Stromal cell of bone marrow (primary cell): ENCODE measurements at regions not wholly inside any gene's neighbourhood (a gene's known extent, or its start where the extent isn't known, plus 50 kb on each side); places are given as distances from the start of the nearest gene placed in this dataset.
"Not testable (repeated sequence)": the region's sequence is repeated elsewhere in the genome, so short reads cannot be mapped to it uniquely, and the experiment has no call there.

Experiments
- DNase-seq: peaks from one replicate; pipeline ENCODE4 v3.0.0-alpha.2; 2012; ENCODE audit warnings: low read depth

DNA sequence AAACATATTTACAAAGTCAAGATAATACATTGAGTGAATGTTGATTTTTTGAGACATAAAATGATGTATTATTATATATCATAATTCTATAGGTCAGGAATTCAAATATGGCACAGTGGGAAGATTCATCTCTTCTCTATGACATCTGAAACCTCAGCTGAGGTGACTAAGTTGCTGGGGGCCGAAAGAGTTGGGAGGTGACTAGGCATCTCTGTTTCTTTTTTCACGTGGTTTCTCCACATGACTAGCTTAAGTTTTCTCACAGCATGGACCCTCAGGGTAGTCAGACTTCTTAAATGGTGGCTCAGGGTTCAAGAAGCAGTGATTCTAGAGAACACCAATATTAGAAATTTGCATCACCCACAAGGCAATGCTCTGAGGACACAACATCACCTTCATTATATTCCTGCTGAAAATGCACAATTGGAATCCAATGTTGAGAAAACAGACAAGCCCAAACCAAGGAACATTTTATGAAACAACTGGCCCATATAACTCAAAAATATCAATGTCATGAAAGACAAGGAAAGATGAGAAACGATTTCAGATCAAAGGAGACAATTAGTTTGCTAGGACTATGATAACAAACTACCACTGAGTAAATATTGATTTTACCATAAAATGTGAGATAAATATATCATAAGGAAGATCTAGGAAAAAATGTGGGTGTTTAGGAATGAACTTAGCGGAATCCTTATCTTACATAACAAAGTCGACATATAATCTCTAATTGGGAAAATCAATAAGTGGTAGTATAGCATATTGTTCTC lies 273.3 kb upstream of the IRAK1BP1 start:
- DNase-seq, result no peak

DNA sequence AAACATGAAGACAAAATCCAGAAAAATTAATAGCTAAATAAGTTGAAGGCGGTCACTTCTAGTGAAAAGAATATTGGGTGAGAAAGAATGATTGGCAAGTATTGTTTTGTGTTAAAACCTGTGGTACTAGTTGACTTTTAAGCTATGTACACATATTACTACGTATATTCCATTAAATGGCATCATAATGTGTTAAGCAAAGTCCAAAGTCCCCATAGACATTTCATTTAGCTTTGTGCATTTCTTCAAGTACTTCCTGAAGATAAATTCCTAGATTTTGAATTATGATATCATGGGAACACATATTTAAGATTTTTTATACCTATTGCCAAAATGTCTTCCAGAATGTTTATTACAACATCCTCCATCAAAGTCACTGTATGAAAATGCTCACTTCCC lies 272.7 kb upstream of the IRAK1BP1 start:
- no peak for DNase-seq

- DNase-seq, result no peak
These were observed 269.4 kb upstream of the IRAK1BP1 start for GRCh38 chr6:78597966-78598365.

GRCh38 chr6:78598966-78599365 lies 268.4 kb upstream of the IRAK1BP1 start:
- peak; percentile 47 for DNase-seq

DNA sequence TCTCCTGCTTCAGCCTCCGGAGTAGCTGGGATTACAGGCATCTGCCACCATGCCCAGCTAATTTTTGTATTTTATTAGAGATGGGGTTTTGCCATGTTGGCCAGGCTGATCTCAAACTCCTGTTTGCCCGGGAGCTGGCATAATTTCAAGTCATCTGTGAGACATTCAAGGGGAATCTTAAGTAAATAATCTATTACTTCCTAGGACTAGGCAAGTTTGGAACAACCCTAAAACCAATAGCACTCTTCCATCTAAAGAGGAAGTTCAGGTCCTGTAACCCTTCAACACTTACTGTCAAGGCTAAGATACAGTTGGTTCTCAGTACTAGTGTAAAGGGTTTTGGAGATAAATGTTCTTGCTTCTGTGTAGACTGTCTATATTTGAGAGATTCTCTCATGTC lies 267.8 kb upstream of the IRAK1BP1 start:
- DNase-seq, result no peak

- DNase-seq, result peak; percentile 76
These were observed 261.4 kb upstream of the IRAK1BP1 start for GRCh38 chr6:78605909-78606446.

DNA sequence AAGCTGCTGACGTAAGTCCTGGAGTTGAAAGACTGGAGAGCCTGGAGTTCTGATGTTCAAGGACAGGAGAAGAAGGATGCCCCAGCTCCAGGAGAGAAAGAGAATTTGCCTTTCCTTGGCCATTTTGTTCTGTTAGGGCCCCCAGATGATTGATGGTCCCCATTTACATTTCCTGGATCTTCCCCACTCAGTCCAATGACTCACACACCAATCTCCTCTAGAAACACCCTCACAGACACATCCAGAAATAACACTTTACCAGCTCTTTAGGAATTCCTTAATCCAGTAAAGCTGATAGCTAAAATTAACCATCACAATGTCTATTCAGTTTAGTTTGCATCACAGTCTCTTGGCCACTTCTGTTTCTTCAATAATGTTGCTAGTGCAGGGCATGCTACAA lies 260.2 kb upstream of the IRAK1BP1 start:
- no peak for DNase-seq

GRCh38 chr6:78611102-78611620 lies 256.2 kb upstream of the IRAK1BP1 start:
- DNase-seq, result no peak

- DNase-seq, result no peak
These were observed 255.4 kb upstream of the IRAK1BP1 start for GRCh38 chr6:78611886-78612480.

DNA sequence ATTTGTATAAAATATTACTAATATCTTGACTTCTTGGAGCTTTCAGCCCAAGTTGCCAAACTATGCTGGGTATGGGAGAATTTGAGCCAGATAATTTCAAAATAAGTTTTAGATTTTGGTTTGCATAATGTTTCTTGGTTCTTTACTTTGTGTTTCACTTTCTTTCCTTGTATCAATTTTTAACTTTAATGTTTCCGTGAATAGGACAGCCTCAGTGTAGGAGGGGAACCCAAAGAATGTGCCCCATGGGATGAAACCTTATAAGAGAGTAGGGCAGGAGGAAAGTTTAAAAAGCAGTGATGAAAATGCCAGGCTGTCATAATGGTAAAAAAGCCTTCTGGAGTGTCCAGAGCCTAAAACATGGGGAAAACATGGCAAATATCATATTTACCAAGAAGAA lies 252.4 kb upstream of the IRAK1BP1 start:
- no peak for DNase-seq

DNA sequence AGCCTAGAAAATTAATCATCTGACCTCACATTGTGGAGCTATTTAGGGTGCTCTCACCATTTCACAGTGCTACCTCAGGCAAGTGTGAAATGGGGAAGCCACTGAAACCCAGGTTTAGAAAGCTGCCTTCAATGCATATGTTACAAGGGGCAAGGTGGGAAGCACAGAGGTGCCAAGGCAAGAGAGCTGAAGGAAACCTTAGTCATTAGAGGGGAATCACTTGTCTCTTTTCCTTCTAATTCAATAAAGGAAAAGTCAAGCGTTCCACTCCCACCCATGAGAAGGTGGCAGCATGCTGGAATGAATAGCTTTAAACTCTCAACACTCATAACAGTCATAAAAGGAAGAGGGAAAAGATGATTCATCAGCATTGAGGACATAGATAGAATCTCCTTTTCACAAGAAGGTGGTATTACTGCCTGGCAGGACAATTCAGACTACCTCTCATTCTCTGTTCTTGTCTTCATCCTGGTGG lies 251.9 kb upstream of the IRAK1BP1 start:
- DNase-seq, result no peak

DNA sequence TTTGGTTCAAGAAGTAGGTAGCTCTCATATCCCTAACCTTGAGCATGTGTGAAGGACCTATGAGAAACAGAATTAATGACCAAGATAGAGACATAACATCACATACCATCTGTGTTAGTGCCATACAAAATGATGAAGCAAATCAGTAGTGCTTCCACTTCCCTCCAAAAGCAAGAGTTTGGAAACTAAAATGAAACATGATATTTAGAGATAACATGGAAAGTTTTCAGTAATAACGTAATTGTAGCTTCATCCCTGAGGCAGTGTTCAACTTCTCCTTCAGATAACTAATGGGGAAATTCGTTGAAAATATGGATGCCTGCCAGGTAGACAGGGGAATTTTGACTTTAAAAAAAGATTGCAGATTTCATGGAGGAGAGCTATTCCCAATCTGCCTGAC lies 248.4 kb upstream of the IRAK1BP1 start:
- DNase-seq, result no peak

DNA sequence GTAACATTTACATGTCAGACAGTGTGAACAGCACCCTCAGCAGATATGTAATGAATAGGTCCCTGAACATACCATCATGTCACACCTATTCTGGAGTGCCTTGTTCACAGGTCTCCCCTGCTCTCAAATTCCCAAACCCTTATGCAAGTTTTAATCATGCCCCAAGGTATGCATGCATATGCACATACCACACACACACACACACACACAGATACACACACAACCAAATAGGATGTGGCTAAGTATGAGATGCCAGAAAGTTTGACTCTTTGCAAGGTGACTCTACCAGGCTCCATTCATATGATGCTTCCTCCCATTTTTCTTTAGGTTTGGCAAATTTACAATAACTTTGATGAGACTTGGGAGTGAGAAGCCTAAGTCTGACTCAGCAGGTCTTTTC lies 243.8 kb upstream of the IRAK1BP1 start:
- no peak for DNase-seq

DNA sequence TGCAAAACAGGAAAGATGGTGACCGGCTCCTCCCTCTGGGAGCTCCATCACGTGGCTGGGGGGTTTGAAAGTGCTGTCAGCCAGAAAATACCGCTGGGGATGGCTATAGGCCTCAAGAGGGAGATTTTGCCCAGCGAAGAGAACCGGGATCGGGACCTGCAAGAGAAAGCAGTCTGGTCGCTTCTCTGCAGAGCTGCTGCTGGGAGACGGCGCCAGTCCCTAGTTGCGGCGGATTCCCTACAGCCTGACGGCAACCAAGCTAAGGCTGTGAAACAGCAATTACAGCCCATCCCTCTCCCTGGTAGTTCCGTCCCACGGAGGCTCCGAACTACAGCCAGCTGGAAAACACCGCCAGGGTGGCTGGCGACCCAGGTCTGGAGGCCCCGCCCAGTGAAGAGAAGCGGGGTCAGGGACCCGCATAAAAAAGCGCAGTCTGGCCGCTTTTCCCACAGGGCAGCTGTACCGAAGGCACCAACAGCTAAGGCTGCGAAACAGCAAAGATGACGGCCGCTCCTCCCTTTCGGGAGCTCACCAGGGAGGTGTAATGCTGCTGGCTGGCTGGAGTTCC lies 238.1 kb upstream of the IRAK1BP1 start:
- no peak for DNase-seq

- DNase-seq, result no peak
These were observed 237.5 kb upstream of the IRAK1BP1 start for GRCh38 chr6:78629836-78630235.

- no peak for DNase-seq
These were observed 235.4 kb upstream of the IRAK1BP1 start for GRCh38 chr6:78631976-78632375.

- no peak for DNase-seq
These were observed 227.9 kb upstream of the IRAK1BP1 start for GRCh38 chr6:78639111-78640110.

GRCh38 chr6:78643976-78644375 lies 223.4 kb upstream of the IRAK1BP1 start:
- not testable (repeated sequence) for DNase-seq

GRCh38 chr6:78646542-78647415 lies 220.6 kb upstream of the IRAK1BP1 start:
- DNase-seq, result not testable (repeated sequence)

DNA sequence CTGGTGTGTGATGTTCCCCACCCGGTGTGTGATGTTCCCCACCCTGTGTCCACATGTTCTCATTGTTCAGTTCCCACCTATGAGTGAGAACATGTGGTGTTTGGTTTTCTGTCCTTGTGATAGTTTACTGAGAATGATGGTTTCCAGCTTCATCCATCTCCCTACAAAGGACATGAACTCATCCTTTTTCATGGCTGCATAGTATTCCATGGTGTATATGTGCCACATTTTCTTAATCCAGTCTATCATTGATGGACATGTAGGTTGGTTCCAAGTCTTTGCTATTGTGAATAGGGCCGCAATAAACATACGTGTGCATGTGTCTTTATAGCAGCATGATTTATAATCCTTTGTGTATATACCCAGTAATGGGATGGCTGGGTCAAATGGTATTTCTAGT lies 201.5 kb upstream of the IRAK1BP1 start:
- not testable (repeated sequence) for DNase-seq

- DNase-seq, result no peak
These were observed 200.6 kb upstream of the IRAK1BP1 start for GRCh38 chr6:78666764-78667163.
